ENCODE measurements at regions not wholly inside any gene's neighbourhood (a gene's known extent, or its start where the extent isn't known, plus 50 kb on each side); places are given as distances from the start of the nearest gene placed in this dataset.

DNA sequence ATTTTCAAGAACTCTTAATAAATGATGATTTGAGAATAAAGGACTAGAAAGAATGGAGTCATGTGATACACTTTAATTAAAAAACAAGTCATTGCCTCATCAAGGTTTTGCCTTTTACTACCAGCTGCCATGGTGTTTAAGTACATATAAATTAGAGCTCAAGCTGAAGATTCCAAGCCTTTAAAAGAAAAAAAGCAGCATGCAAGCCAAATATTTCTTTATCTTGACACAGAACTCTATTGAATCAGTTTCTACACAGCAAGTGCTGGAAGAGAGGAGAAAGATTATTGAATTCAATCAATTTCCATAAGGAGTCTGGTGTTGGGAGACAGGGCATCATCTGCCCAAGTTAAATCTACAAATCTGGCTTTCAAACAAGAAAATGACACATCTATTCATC, 347.9 kb downstream of the WDR11 start:
- DNase-seq (ENCODE audit: low read depth) = no peak
- H3K4me3 ChIP-seq (ENCODE audit: control insufficient read depth, low read depth, low read length) = no peak overlapping the region

DNA sequence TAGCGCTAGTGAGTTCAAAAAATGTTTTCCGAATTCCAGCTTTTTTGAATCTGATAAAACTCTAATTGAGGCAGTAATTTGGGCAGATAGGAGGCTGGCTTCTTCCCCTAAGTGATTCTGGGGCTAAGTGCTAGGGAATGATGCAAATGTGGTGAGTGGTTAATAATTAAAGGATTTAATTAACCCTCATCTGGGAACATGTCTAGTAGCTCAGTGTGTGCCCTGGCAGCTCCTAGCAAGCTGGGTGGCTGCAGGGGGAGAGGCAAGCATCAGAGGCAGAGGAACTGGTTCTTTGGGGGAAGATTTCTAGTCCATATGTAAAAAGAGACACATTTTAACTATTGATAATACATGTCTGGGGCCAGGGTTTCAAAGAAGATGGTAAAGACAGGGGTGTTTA, 354.5 kb downstream of the WDR11 start:
- TF ChIP-seq, protein P1, sequence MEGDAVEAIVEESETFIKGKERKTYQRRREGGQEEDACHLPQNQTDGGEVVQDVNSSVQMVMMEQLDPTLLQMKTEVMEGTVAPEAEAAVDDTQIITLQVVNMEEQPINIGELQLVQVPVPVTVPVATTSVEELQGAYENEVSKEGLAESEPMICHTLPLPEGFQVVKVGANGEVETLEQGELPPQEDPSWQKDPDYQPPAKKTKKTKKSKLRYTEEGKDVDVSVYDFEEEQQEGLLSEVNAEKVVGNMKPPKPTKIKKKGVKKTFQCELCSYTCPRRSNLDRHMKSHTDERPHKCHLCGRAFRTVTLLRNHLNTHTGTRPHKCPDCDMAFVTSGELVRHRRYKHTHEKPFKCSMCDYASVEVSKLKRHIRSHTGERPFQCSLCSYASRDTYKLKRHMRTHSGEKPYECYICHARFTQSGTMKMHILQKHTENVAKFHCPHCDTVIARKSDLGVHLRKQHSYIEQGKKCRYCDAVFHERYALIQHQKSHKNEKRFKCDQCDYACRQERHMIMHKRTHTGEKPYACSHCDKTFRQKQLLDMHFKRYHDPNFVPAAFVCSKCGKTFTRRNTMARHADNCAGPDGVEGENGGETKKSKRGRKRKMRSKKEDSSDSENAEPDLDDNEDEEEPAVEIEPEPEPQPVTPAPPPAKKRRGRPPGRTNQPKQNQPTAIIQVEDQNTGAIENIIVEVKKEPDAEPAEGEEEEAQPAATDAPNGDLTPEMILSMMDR (IDR thresholded peaks at IDR 0.05; ENCODE audit: control insufficient read depth, insufficient read depth, low read depth, low read length, missing control alignments) = no peak
- no peak overlapping the region for H3K4me3 ChIP-seq (ENCODE audit: control insufficient read depth, low read depth, low read length)
- no peak for DNase-seq (ENCODE audit: low read depth)

More for the DNA sequence above, 347.9 kb downstream of the WDR11 start:
- TF ChIP-seq, protein P1 (IDR thresholded peaks at IDR 0.05; ENCODE audit: control insufficient read depth, insufficient read depth, low read depth, low read length, missing control alignments) = no peak

DNA sequence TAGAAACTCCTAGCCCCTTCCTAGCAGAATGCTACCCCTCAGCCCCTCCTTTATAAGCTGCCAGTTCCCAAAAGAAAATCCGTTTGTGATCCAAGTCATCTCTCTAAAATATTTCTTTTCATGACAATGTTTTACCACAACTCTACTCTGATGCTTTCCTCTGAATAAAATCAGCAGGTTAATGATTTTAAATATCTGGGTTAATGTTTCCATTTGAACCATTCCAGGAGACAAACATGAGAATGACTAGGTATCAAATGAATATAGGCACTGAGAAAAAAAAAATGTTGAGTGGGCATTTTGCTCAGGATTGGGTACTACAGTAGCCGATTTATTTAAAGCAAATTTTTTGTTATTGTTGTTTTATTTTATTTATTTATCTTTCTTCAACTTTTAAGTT, 360.3 kb downstream of the WDR11 start:
- DNase-seq (ENCODE audit: low read depth) = no peak
- TF ChIP-seq, protein P1 (IDR thresholded peaks at IDR 0.05; ENCODE audit: control insufficient read depth, insufficient read depth, low read depth, low read length, missing control alignments) = no peak
- no peak overlapping the region for H3K4me3 ChIP-seq (ENCODE audit: control insufficient read depth, low read depth, low read length)

DNA sequence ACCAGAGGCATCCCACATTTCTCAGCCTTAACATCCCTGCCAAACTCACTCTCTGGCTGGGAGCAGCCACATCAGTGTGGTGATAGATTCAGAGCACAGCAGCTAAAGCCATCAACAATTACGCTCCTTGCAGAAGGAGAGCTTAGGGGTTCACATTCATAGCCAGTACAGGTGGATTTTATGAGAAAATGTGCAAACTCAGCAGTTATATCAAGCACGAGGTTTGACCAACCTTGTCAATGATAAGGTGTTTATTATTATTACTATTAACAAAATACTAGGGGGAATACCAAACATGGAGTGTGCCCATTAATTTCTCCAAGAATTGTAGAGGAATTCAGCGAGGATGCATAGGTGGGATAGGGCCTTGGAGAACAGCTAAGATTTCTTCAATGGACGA, 362.3 kb downstream of the WDR11 start:
- DNase-seq (ENCODE audit: low read depth) = no peak
- TF ChIP-seq, protein P1 (IDR thresholded peaks at IDR 0.05; ENCODE audit: control insufficient read depth, insufficient read depth, low read depth, low read length, missing control alignments) = no peak
- H3K4me3 ChIP-seq (ENCODE audit: control insufficient read depth, low read depth, low read length) = no peak overlapping the region

DNA sequence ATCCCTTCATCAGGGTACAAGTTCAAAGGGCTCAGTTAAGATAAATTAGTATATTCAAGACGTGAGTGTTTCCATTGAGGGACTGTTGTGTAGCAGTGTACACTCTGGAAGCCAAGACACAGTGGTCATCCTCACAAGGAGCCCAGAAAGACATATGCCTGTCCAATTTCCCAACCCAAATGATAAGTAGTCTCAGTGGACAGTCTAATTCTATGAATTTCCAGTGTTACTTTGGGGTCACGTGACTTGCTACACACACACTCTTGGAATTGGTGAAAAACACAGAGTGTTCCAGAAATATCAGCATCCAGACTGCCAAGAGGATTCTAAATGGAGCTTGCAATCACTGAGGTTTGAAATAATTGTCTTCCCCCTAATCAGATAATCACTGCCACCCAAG, 365.1 kb downstream of the WDR11 start:
- TF ChIP-seq, protein P1 (IDR thresholded peaks at IDR 0.05; ENCODE audit: control insufficient read depth, insufficient read depth, low read depth, low read length, missing control alignments) = no peak
- DNase-seq (ENCODE audit: low read depth) = no peak
- H3K4me3 ChIP-seq (ENCODE audit: control insufficient read depth, low read depth, low read length) = no peak overlapping the region

DNA sequence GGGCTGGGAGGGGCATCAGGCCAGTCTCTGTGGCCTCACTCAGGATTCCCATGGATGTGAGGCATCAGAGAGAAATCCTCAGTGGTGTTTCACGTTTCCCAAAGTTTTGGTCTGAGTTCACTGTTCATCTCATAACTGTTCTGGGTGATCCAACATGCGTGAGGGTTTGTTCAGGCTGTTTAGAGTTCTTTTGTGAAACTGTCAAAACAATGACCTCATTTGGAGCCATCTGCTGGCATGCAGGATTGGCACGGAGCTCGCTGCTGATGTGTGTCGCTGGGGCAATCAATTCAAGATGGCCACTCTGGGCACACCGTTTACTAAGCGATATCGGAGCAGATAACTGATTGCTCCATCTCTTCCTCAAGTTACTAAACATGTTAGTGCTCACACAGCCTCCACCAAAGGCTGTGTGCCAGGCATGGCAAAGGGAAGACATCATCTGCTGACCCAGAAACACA, 365.6 kb downstream of the WDR11 start:
- H3K4me3 ChIP-seq (ENCODE audit: control insufficient read depth, low read depth, low read length) = no peak overlapping the region
- TF ChIP-seq, protein P1 (IDR thresholded peaks at IDR 0.05; ENCODE audit: control insufficient read depth, insufficient read depth, low read depth, low read length, missing control alignments) = no peak
- no peak for DNase-seq (ENCODE audit: low read depth)

DNA sequence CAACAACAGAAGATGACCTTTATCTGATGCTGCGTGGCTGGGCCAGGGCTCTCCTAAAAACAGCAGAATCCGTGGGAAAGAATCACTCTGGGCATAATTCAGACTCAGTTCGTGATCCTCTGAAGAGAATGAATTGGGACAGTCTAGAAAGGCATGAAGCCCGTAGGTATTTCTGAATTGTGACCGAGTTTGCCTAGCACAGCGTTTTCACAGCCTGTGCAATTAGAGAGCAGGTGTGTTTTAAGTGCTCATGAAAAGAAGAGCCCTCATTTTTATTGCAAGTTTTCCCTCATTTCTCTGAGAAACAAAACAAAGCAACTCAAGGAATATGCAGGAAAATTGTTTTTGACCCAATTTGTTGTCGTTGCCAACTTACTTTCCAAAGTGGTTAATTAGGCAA, 366.2 kb downstream of the WDR11 start:
- TF ChIP-seq, protein P1 (IDR thresholded peaks at IDR 0.05; ENCODE audit: control insufficient read depth, insufficient read depth, low read depth, low read length, missing control alignments) = no peak
- no peak for DNase-seq (ENCODE audit: low read depth)
- no peak overlapping the region for H3K4me3 ChIP-seq (ENCODE audit: control insufficient read depth, low read depth, low read length)

All from AG09309 (cell line).